Progenitor cell of endocrine pancreas (in vitro differentiated cells): ENCODE measurements at regions not wholly inside any gene's neighbourhood (a gene's known extent, or its start where the extent isn't known, plus 50 kb on each side); places are given as distances from the start of the nearest gene placed in this dataset.

Source experiments
- DNase-seq: peaks from one replicate; pipeline ENCODE4 v3.0.0; 2021; ENCODE audit warnings: low spot score; ENCODE audit not compliant: unreplicated experiment
- H3K27ac Mint-ChIP-seq: 2 replicates; pipeline ENCODE4 v1.8.0; 2021; ENCODE audit warnings: mild to moderate bottlenecking, moderate library complexity, mixed read lengths
- H3K27me3 Mint-ChIP-seq: 2 replicates; pipeline ENCODE4 v1.8.0; 2021; ENCODE audit warnings: mixed read lengths
- H3K36me3 Mint-ChIP-seq: 2 replicates; pipeline ENCODE4 v1.8.0; 2022; ENCODE audit warnings: mixed read lengths; ENCODE audit not compliant: insufficient read depth
- H3K4me1 Mint-ChIP-seq: 2 replicates; pipeline ENCODE4 v1.8.0; 2021; ENCODE audit warnings: low read depth, mixed read lengths
- H3K4me3 Mint-ChIP-seq: 2 replicates; pipeline ENCODE4 v1.8.0; 2021; ENCODE audit warnings: low read depth, mild to moderate bottlenecking, moderate library complexity, mixed read lengths
- H3K9me3 Mint-ChIP-seq: 2 replicates; pipeline ENCODE4 v1.8.0; 2021; ENCODE audit warnings: low read depth, mixed read lengths
- CTCF ChIP-seq: fragments of 200-600 bp; sonication (generic); IDR thresholded peaks from one replicate; pipeline ENCODE4 v1.5.0; 2021; ENCODE audit warnings: antibody characterized with exemption, mild to moderate bottlenecking; ENCODE audit not compliant: unreplicated experiment

DNA sequence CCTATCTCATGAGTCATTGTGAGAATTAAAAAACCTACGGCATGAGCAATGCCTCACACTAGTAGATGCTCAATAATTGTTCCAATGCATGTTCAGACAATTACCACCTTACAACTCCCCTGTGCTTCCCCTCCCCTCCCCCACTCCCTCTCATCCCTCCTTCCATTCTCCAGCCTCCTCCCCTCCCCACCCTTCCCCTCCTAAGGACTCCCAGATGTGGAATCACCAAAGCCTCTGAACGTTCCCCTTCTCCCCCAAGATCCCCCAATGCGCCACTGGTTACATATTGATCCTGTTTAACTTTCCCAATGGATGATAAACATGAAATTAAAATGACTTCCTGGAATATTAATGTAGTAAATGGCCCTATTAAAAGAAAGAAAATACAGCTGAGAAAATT lies 84.8 kb downstream of the PCDH1 start:
- no peaks in the 10 kb centered on the region for H3K36me3 Mint-ChIP-seq
- H3K27me3 Mint-ChIP-seq = peaks cover 29% of the 10 kb centered on the region
- no peak overlapping the region for H3K27ac Mint-ChIP-seq
- TF ChIP-seq CTCF = no peak
- DNase-seq = no peak
- no peaks in the 10 kb centered on the region for H3K9me3 Mint-ChIP-seq
- no peak overlapping the region for H3K4me3 Mint-ChIP-seq
- H3K4me1 Mint-ChIP-seq = no peaks in the 10 kb centered on the region

DNA sequence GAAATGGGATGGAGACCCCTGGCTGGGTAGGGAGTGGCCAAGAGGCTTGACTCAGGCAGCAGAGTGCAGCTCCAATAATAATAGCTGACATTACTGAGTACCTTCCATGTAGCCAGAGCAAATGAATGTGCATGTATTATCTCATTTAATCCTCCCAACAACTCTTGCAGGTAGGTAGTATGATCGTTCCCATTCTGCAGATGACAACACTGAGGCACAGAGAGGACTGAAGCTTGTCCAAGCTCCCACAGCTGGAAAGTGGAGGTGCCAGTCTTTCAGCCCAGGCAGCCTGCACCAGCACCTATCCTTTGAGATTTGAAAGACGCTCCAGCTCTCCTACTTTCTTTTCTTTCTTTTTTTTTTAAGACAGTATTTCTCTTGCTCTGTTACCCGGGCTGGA lies 87.6 kb downstream of the PCDH1 start:
- DNase-seq = no peak
- peaks cover 3% of the 10 kb centered on the region for H3K4me1 Mint-ChIP-seq
- no peak for TF ChIP-seq CTCF

DNA sequence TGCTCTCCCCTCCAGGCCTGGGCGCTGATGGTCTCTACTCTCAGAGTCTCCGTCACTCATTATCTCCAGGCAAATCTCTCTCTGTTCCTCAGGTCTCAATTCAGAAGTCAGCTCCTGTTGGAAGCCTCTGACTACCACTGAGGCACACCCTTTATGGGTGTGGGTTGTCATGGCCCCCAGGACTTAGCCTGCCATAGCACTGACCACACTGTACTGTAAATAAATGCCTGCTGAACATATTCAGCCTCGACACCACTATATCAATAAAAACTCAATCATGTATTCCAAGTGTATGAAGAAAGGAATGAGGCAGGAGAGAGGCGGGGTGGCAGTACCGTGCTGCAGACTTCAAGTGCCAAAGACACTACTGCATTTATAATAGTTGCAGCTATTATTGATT lies 88.9 kb downstream of the PCDH1 start:
- no peak for DNase-seq
- Mint-ChIP-seq H3K4me3 (no peak overlapping the region), H3K27ac (no peak overlapping the region), H3K27me3 (peaks cover 31% of the 10 kb centered on the region), H3K36me3 (no peaks in the 10 kb centered on the region), H3K9me3 (no peaks in the 10 kb centered on the region), H3K4me1 (peaks cover 5% of the 10 kb centered on the region)
- TF ChIP-seq CTCF = no peak

More for the DNA sequence above, 87.6 kb downstream of the PCDH1 start:
- Mint-ChIP-seq H3K4me3 (no peak overlapping the region), H3K27me3 (peaks cover 34% of the 10 kb centered on the region), H3K36me3 (no peaks in the 10 kb centered on the region), H3K9me3 (no peaks in the 10 kb centered on the region), H3K27ac (no peak overlapping the region)

DNA sequence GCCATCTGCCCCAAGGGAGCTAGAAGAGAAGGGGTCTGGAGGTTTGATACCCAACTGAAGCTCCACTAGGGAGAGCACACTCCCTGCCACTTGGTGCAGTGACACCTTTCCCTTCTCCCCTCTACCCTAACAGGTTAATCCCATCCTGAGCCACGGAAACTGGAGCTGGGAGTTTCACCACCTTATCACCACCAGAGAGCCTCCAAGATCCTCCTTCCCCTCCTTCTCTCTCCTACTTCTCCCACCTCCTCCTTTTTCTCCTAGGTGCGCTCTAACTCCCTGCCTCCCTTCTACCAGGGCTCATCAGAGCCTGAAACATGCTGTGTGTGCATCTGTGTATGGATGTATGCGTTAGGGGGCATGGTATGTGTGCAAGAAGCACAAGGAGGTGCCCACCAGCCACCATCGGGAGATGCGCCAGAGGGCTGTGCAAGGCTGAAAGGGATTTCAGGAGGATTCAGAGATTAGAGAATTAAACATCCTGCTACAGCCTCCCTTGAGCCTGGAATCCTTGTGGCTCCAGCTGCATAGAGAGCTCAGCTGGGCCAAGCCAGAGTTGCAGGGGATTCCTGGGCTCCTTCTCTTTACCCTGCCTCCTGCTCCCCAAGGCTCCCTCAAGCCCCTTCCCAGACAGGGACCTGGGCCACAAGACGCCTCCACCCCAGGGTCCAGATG lies 89.8 kb downstream of the PCDH1 start:
- DNase-seq = no peak
- peaks cover 31% of the 10 kb centered on the region for H3K27me3 Mint-ChIP-seq
- no peaks in the 10 kb centered on the region for H3K36me3 Mint-ChIP-seq
- H3K9me3 Mint-ChIP-seq = no peaks in the 10 kb centered on the region
- H3K4me1 Mint-ChIP-seq = peaks cover 6% of the 10 kb centered on the region
- no peak for TF ChIP-seq CTCF
- no peak overlapping the region for H3K4me3 Mint-ChIP-seq
- H3K27ac Mint-ChIP-seq = no peak overlapping the region

- TF ChIP-seq CTCF = no peak
- H3K27me3 Mint-ChIP-seq = peaks cover 31% of the 10 kb centered on the region
- no peaks in the 10 kb centered on the region for H3K36me3 Mint-ChIP-seq
- peaks cover 6% of the 10 kb centered on the region for H3K4me1 Mint-ChIP-seq
- H3K27ac Mint-ChIP-seq = no peak overlapping the region
- no peaks in the 10 kb centered on the region for H3K9me3 Mint-ChIP-seq
- DNase-seq = no peak
- H3K4me3 Mint-ChIP-seq = no peak overlapping the region
Observed at GRCh38 chr5:141787376-141787775, 90.8 kb downstream of the PCDH1 start.
